ENCODE measurements at regions not wholly inside any gene's neighbourhood (a gene's known extent, or its start where the extent isn't known, plus 50 kb on each side); places are given as distances from the start of the nearest gene placed in this dataset.

DNA sequence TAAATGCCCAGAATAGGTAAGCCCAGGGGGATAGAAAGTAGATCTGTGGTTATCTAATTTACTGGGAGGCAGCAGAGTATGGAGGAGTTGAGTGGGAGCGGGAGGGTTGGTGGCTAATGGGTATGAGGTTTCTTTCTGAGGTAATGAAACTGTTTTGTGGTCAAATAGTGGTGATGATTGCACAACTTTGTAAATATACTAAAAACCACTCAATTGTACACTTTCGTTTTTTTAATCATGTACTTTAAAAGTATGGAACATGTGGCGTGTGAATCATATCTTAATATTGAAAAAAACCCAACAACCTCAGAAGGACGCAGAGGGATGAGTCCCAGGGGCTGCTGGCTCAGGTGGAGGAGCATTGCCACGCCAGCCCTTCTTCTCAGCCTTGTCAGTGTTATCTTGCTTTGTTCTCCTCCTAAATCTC lies 118.1 kb downstream of the WDR11 start:
- Histone ChIP-seq H3K36me3 (no peaks in the 10 kb centered on the region), H3K4me3 (no peak overlapping the region), H3K9me3 (no peaks in the 10 kb centered on the region), H3K27me3 (no peaks in the 10 kb centered on the region), H3K9ac (ENCODE audit: low read depth in 2 of 2, low read length in 2 of 2) (no peak overlapping the region), H3K4me1 (no peaks in the 10 kb centered on the region), H3K27ac (no peak overlapping the region)
- DNase-seq = no peak
- intact Hi-C loops (cut with DNase I) = no loop called here
- no peak for TF ChIP-seq CTCF (IDR thresholded peaks at IDR 0.05)

DNA sequence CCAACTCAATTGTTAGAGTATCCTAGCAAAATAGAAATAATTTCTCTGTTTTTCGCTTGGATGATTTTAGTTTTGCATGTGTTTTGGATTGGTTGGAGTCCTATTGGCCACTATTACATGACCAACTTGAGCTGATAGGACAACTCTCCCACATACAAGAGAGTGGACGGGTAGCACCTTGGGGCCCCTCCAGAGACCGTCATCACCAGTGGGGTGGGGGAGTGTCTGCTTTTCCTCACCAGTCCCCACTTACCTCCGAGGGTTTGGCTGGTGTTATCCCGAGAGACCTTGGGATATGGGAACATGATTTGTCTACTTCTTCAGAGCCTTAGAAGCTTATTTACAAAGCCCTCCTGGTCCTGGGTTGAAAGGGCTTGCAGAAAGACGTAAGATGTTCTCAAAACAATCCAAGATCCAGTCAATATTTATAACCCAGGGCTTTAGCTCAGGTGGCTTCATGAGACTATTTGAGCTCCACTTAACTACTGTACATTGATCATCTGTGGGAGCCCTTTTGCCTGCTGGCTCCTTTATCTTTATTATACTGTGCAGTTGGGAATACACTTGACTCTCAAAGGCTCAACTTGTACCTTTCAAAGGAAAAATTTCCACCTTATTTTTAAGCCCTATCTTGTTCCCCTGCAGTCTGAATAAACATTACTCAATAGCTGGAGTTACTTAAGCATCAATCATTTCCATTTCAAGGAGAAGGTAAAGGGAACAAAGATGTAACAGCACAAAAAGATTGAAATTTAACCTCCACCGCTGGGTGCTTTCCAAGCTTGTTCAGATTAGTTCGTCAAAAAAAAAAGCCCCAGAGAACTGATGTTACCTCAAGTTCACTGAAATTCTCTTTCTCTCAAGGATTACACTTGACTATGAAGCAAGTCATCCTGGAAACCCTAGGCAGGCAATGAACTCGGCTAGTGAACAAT lies 119.7 kb downstream of the WDR11 start:
- Histone ChIP-seq H3K4me1 (no peaks in the 10 kb centered on the region), H3K27ac (no peak overlapping the region), H3K9me3 (no peaks in the 10 kb centered on the region), H3K27me3 (no peaks in the 10 kb centered on the region), H3K9ac (ENCODE audit: low read depth in 2 of 2, low read length in 2 of 2) (no peak overlapping the region), H3K4me3 (no peak overlapping the region), H3K36me3 (no peaks in the 10 kb centered on the region)
- no peak for DNase-seq
- intact Hi-C loops (cut with DNase I) = no loop called here
- TF ChIP-seq CTCF (IDR thresholded peaks at IDR 0.05) = no peak

DNA sequence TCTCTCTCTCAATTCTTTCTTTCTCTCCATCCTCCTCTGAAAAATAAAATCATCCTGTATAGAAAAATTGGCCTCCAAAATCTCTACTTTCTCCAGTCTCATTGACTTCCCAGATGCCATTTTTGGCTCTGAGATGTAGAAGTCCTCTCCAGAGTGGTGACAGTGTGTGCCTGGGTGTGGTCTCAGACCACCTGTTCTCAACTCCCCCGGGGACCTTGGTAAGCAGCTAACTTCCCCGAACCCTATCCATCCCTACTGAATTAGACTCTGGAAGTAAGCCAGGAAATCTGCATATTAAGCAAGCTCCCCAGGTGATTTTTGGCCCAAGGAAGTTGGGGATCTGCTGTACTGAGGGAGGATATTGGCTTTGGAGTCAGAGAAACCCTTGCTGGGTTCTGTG lies 120.5 kb downstream of the WDR11 start:
- no peaks in the 10 kb centered on the region for H3K36me3 ChIP-seq
- no peak for DNase-seq
- H3K27me3 ChIP-seq = no peaks in the 10 kb centered on the region
- intact Hi-C loops (cut with DNase I) = no loop called here
- no peak overlapping the region for H3K4me3 ChIP-seq
- no peak for TF ChIP-seq CTCF (IDR thresholded peaks at IDR 0.05)
- no peaks in the 10 kb centered on the region for H3K9me3 ChIP-seq
- no peaks in the 10 kb centered on the region for H3K4me1 ChIP-seq
- H3K27ac ChIP-seq = no peak overlapping the region
- no peak overlapping the region for H3K9ac ChIP-seq (ENCODE audit: low read depth in 2 of 2, low read length in 2 of 2)

DNA sequence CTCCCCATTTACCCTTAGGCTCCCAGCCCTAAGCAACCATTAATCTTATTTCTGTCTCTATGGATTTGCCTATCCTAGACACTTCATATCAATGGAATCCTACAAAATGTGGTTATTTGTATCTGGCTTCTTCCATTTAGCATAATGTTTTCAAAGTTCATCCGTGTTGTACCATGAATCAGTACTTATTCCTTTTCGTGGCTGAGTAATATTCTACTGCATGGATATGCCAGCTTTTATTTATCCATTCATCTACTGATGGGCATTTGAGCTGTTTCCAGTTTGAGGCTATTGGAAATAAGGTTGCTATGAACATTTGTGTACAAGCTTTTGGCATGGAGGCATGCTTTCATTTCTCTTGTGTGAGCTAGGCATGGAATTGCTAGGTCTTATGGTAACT lies 121.1 kb downstream of the WDR11 start:
- intact Hi-C loops (cut with DNase I) = no loop called here
- no peak for DNase-seq
- no peak for TF ChIP-seq CTCF (IDR thresholded peaks at IDR 0.05)
- Histone ChIP-seq H3K4me1 (no peaks in the 10 kb centered on the region), H3K36me3 (no peaks in the 10 kb centered on the region), H3K4me3 (no peak overlapping the region), H3K9me3 (no peaks in the 10 kb centered on the region), H3K9ac (ENCODE audit: low read depth in 2 of 2, low read length in 2 of 2) (no peak overlapping the region), H3K27ac (no peak overlapping the region), H3K27me3 (no peaks in the 10 kb centered on the region)

GRCh38 chr10:120975072-120975867 lies 124.1 kb downstream of the WDR11 start:
- intact Hi-C loops (cut with DNase I) = no loop called here
- Histone ChIP-seq H3K9ac (ENCODE audit: low read depth in 2 of 2, low read length in 2 of 2) (no peak overlapping the region), H3K4me1 (peaks cover 7% of the 10 kb centered on the region), H3K27ac (no peak overlapping the region), H3K27me3 (no peaks in the 10 kb centered on the region), H3K4me3 (no peak overlapping the region), H3K9me3 (no peaks in the 10 kb centered on the region), H3K36me3 (no peaks in the 10 kb centered on the region)
- no peak for DNase-seq
- no peak for TF ChIP-seq CTCF (IDR thresholded peaks at IDR 0.05)
